Muscle layer of duodenum (tissue), 2 donors: ENCODE measurements at regions not wholly inside any gene's neighbourhood (a gene's known extent, or its start where the extent isn't known, plus 50 kb on each side); places are given as distances from the start of the nearest gene placed in this dataset.

Experiments
- H3K27ac ChIP-seq: one replicate; pipeline ENCODE4 v1.7.0; 2013; ENCODE audit warnings: mild to moderate bottlenecking, low read length
- H3K27me3 ChIP-seq: one replicate; pipeline ENCODE4 v1.7.0; 2013; ENCODE audit warnings: low read depth, mild to moderate bottlenecking, control low read depth, low read length
- H3K36me3 ChIP-seq, 2 donors: one replicate each; pipeline ENCODE4 v1.7.0; 2013; ENCODE audit warnings: low read length in 2 of 2, control low read depth in 1 of 2, mild to moderate bottlenecking in 1 of 2; ENCODE audit not compliant: insufficient read depth in 2 of 2, control insufficient read depth in 1 of 2
- H3K4me1 ChIP-seq, 2 donors: one replicate each; pipeline ENCODE4 v1.7.0; 2013; ENCODE audit warnings: low read length in 2 of 2, mild to moderate bottlenecking in 2 of 2, control low read depth in 1 of 2, moderate library complexity in 1 of 2; ENCODE audit not compliant: insufficient read depth in 2 of 2, control insufficient read depth in 1 of 2
- H3K4me3 ChIP-seq, 2 donors: one replicate each; pipeline ENCODE4 v1.7.0; 2013; ENCODE audit warnings: low read length in 2 of 2, low read depth in 1 of 2, mild to moderate bottlenecking in 1 of 2
- H3K9me3 ChIP-seq, 2 donors: one replicate each; pipeline ENCODE4 v1.7.0; 2013; ENCODE audit warnings: low read length in 2 of 2, control low read depth in 1 of 2, mild to moderate bottlenecking in 1 of 2; ENCODE audit not compliant: control insufficient read depth in 1 of 2
- donor health status: healthy.

DNA sequence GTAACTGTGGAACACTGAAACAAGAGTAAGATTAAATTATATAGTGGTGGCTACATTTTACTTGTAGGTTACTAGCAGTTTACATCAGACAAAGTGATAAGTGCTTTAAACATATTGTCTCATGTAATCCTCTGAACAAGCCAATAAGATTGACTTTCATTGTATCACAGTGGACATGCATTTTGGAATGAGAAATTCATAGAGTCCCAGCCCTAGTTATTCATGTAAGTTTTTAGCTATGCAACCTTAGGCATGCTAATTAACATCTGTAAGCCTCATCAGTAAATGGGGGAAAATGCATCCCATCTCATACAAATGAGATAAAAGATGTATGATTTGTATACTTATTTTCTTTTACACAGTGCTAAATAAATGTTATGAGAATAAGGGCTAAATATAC lies 1038.1 kb upstream of the ADGRL4 start:
- H3K27me3 ChIP-seq: no peaks in the 10 kb centered on the region
- no peaks in the 10 kb centered on the region for H3K9me3 ChIP-seq

DNA sequence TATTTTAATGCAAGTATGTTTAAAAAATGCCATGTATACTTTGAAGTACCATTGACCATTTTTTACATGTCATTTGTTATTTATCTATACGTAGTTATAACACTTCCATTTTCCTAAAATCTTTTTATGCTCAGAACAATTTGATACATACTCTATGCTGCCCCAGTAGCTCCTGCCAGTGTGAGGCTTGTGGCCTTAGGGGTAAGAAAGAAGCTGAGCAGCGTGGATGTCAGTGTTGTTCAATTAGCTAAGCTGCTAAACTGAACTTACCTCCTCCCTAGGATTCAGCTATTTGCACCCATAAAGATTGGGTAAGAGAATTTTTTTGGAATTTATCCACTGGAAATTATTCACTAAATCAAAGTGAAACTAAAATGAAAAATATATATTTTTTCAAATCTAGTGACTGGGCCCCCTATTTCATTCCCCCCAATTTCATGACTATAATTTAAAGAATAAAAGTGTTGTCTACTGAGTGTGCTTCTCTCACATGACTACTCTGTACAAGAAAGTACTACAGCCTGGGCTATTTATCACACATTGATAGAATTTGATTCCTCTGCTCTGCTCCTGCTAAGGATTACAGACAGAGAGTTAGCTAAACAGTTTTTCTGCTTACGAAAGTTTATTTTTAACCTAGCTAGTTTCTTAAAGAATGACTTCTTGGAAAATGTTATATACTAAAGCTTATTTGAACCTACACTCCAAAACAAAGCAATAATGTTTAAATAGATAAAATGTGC lies 1030.3 kb upstream of the ADGRL4 start:
- Histone ChIP-seq H3K4me3 (no peak overlapping the region), H3K4me1 (no peaks in the 10 kb centered on the region), H3K27me3 (no peaks in the 10 kb centered on the region), H3K9me3 (no peaks in the 10 kb centered on the region), H3K27ac (no peak overlapping the region), H3K36me3 (no peaks in the 10 kb centered on the region)

More for the DNA sequence above, 1038.1 kb upstream of the ADGRL4 start:
- Histone ChIP-seq H3K27ac (no peak overlapping the region), H3K36me3 (no peaks in the 10 kb centered on the region), H3K4me1 (no peaks in the 10 kb centered on the region), H3K4me3 (no peak overlapping the region)

DNA sequence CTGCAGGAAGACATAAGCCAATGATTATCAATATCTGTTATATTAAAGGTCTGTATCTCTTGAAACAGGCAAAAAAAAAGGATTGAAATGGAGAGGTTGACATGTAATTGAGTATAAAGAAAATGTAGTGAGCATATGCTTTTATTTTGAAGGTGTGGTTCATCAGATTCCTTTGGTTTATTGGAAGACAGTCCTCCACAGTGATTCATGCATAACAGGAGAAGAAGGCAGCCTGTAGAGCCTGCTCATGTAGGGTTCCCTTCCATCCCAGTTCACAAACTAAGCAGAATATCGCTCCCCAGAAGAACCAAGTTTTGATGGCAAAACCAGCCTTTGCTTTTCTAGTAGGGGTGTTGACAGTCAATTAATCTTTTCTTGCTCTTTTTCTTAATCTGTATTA lies 1016.8 kb upstream of the ADGRL4 start:
- no peaks in the 10 kb centered on the region for H3K27me3 ChIP-seq
- H3K4me3 ChIP-seq: no peak overlapping the region
- H3K9me3 ChIP-seq: no peaks in the 10 kb centered on the region
- H3K27ac ChIP-seq: no peak overlapping the region
- no peaks in the 10 kb centered on the region for H3K4me1 ChIP-seq
- no peaks in the 10 kb centered on the region for H3K36me3 ChIP-seq

DNA sequence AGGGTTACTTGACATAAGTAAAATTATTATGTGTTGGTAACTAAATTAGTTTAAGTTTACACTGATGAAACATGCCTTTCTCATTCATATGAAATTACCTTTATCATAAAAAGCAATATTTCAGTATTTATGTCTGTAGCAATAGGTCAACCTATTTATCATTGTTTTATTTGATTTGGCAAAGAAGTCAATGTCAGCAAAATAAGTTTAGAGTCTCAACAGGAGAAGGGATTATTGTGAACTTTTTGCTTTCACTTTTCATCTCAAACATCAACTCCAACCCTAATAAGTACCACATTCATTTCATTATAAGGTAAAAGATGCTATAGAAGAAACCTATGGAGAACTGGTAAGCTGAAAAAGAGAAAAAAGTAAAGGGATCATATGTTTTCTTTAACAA lies 1015.4 kb upstream of the ADGRL4 start:
- H3K27me3 ChIP-seq: no peaks in the 10 kb centered on the region
- H3K36me3 ChIP-seq: no peaks in the 10 kb centered on the region
- no peak overlapping the region for H3K4me3 ChIP-seq
- H3K27ac ChIP-seq: no peak overlapping the region
- no peaks in the 10 kb centered on the region for H3K9me3 ChIP-seq
- no peaks in the 10 kb centered on the region for H3K4me1 ChIP-seq

DNA sequence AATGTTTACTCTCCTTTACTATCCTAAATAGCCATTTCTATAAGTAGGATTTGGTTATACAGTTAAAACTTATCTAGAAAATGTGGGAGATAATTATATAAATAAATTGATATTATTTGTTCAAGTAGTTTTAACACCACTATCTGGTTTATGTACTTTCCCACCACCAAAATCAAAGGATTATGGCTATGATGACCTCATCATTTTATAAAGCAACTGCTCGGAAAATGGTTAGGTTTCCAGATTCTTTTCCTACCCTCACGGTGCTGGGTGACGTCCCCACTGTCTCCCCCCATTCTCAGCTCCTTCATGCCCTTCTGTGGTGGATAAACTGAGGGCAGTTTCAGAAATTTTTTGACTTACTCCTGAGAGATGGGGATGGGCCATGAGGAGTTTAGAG lies 1011.8 kb upstream of the ADGRL4 start:
- no peaks in the 10 kb centered on the region for H3K36me3 ChIP-seq
- no peaks in the 10 kb centered on the region for H3K4me1 ChIP-seq
- no peaks in the 10 kb centered on the region for H3K27me3 ChIP-seq
- H3K9me3 ChIP-seq: no peaks in the 10 kb centered on the region
- H3K4me3 ChIP-seq: no peak overlapping the region
- H3K27ac ChIP-seq: no peak overlapping the region

DNA sequence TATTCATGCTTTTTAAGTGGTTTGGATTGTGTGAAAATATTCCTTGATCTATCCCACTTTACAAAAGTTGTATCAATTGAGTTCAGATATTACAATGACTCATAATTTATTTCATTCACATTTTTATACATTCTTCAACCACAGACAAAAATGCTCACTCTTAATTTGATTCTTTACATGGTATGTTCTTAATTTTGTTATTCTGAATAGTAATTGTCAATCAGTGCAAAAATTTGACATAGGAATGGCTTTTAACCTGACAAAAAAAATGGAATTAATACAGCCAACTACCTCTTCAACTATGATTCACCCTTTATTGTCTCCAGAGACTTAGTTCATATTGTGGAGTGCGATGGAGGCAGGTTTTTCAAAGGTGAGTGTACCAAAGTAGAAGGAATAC lies 1002.4 kb upstream of the ADGRL4 start:
- Histone ChIP-seq H3K27me3 (no peaks in the 10 kb centered on the region), H3K36me3 (no peaks in the 10 kb centered on the region), H3K27ac (no peak overlapping the region), H3K4me3 (no peak overlapping the region), H3K4me1 (no peaks in the 10 kb centered on the region), H3K9me3 (no peaks in the 10 kb centered on the region)

DNA sequence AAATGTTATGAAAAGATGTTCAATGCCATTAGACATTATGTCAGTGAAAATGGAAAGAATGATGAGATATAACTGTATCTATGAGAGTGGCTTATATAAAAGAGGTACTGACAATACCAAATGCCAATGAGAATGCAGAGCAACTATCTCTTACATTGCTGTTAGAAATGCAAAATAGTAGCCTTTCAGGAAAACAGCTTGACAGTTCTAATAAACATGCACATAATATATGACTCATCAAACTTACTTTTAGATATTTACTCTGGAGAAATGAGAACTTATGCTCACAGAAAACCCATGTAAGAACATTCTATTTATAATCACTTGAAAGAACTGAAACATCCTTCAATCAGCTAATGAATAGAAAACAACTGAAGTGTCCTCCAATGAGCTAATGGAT lies 996.7 kb upstream of the ADGRL4 start:
- no peak overlapping the region for H3K27ac ChIP-seq
- H3K4me1 ChIP-seq: no peaks in the 10 kb centered on the region
- H3K4me3 ChIP-seq: no peak overlapping the region
- no peaks in the 10 kb centered on the region for H3K36me3 ChIP-seq
- H3K9me3 ChIP-seq: no peaks in the 10 kb centered on the region
- no peaks in the 10 kb centered on the region for H3K27me3 ChIP-seq

DNA sequence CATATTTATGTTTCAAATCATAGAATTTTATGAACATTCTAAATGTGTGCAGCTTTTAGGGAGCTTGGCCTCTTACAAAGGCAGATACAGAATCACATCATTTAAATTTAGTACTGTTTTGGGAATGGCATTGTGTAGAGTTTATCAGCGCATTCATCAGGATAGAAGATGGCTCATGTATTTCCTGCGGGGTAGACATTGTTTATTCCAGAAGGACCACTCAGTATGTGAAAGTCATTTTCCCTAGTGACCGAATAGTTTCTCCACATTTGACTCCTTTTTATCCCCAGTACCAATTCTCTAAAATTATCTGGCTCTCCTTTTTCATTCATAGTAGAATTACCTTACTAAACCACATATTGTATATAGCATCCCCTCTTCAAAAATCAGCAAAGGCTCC lies 981.9 kb upstream of the ADGRL4 start:
- no peaks in the 10 kb centered on the region for H3K27me3 ChIP-seq
- no peaks in the 10 kb centered on the region for H3K4me1 ChIP-seq
- H3K9me3 ChIP-seq: no peaks in the 10 kb centered on the region
- no peak overlapping the region for H3K27ac ChIP-seq
- H3K4me3 ChIP-seq: no peak overlapping the region
- no peaks in the 10 kb centered on the region for H3K36me3 ChIP-seq

DNA sequence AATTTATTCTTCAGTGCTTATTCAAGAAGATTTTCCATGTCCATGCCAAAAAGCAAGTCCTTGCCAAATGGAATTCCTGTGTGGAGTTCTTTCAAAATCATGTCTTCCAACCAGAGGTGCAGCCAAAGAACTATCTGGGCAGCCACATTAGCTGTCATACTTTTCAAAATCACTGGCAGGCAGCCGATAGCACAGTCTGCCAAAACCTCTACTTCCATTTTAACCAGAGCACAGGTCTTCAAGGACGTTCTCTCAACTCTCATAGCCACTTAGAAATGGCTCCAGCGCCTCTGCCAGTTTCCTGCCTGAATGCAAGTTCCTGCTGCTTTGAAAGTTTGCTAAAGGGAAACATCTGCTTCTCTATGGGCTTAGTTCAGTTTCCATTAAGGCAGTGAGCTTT lies 975.7 kb upstream of the ADGRL4 start:
- peaks cover 0 to 15% of the 10 kb centered on the region in 2 donors for H3K4me1 ChIP-seq
- no peak overlapping the region for H3K27ac ChIP-seq
- no peaks in the 10 kb centered on the region for H3K27me3 ChIP-seq
- no peaks in the 10 kb centered on the region for H3K36me3 ChIP-seq
- H3K4me3 ChIP-seq: no peak overlapping the region
- H3K9me3 ChIP-seq: no peaks in the 10 kb centered on the region

DNA sequence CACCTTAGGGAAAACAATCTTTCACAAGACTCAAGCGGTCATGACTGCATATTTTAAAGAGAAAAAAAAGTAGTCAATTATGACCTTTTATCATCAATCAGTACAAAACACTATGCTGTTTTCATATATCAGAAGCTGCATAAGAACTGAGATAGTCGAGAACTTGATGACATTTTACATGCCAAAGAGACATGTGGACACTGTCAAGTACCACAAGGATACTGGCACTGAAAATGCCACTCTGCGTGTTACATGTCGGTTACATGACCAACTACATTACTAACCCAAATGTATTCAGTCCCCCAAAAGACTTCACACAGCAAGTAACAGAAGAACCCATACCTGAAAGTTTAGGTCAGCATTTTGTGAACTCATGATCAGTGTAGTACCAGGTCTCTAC lies 975.0 kb upstream of the ADGRL4 start:
- peaks cover 0 to 15% of the 10 kb centered on the region in 2 donors for H3K4me1 ChIP-seq

DNA sequence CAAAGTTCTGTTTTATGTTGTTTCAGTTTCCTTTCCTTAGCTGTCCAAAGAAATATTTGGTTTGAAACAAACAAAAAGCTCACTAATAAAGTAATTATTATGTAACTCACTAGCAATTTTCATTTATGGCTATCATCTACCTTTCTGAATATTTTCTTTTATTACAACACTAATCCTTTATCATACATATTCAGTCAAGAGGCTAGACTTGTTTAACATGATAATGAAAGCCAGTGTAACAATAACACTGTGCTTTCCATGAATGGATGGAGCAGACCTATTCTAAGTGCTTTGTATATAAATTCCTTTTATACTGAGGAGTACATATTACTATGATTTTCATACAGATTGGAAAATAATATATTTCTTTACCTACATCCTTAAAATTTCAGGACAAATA lies 972.8 kb upstream of the ADGRL4 start:
- H3K27me3 ChIP-seq: no peaks in the 10 kb centered on the region
- no peaks in the 10 kb centered on the region for H3K36me3 ChIP-seq
- H3K4me3 ChIP-seq: no peak overlapping the region
- H3K9me3 ChIP-seq: no peaks in the 10 kb centered on the region
- peaks cover 0 to 15% of the 10 kb centered on the region in 2 donors for H3K4me1 ChIP-seq
- H3K27ac ChIP-seq: no peak overlapping the region

More for the DNA sequence above, 975.0 kb upstream of the ADGRL4 start:
- Histone ChIP-seq H3K27me3 (no peaks in the 10 kb centered on the region), H3K36me3 (no peaks in the 10 kb centered on the region), H3K9me3 (no peaks in the 10 kb centered on the region), H3K27ac (no peak overlapping the region), H3K4me3 (no peak overlapping the region)

DNA sequence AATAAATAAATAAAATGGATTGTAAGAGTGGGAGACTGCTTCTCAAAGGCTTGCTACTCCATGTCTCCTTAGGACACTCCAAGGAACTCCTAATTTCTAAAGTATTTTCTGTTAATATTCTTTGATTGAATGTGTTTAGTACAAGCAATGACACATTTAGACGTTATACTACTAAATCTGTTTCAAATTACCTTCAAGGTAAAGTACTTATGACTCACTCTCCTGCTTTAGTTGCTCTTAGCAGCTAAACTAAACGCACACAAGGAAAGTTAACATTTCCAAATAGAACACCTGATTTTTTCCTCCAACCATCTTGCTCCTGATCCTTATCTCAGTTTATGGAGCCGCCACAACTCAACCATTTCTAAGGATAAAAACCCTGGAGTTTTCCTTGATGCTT lies 969.8 kb upstream of the ADGRL4 start:
- Histone ChIP-seq H3K9me3 (no peaks in the 10 kb centered on the region), H3K4me1 (no peaks in the 10 kb centered on the region), H3K27me3 (no peaks in the 10 kb centered on the region), H3K27ac (no peak overlapping the region), H3K36me3 (no peaks in the 10 kb centered on the region), H3K4me3 (no peak overlapping the region)
